ENCODE measurements at regions not wholly inside any gene's neighbourhood (a gene's known extent, or its start where the extent isn't known, plus 50 kb on each side); places are given as distances from the start of the nearest gene placed in this dataset.

GRCh38 chr6:134413241-134413643, 95.3 kb upstream of the SGK1 start:
- no peak overlapping the region for H3K4me2 ChIP-seq (ENCODE audit: insufficient read depth, low read length, poor library complexity, severe bottlenecking)

GRCh38 chr6:134410541-134410940, 92.6 kb upstream of the SGK1 start:
- H3K9me3 ChIP-seq (replicated peaks in 1 of 2; ENCODE audit: control insufficient read depth in 2 of 2, insufficient read depth in 1 of 2, low read depth in 1 of 2, low read length in 2 of 2) = peaks cover 0 to 2% of the 10 kb centered on the region in 2 donors
- whole genome bisulfite sequencing, 2 donors (ENCODE audit: extremely low coverage in 2 of 2, insufficient read length in 2 of 2, insufficient replicate concordance in 1 of 2) = no CpG with 5 or more reads among the region's 1 CpG
- DNase-seq (ENCODE audit: low spot score) = no peak

More at GRCh38 chr6:134413241-134413643, 95.3 kb upstream of the SGK1 start:
- Histone ChIP-seq H3K36me3 (replicated peaks in 1 of 2; ENCODE audit: control insufficient read depth in 2 of 2, insufficient read depth in 2 of 2, low read length in 2 of 2) (no peaks in the 10 kb centered on the region), H2BK12ac (ENCODE audit: low read length) (no peak overlapping the region), H3K9me3 (replicated peaks in 1 of 2; ENCODE audit: control insufficient read depth in 2 of 2, insufficient read depth in 1 of 2, low read depth in 1 of 2, low read length in 2 of 2) (peaks cover 0 to 2% of the 10 kb centered on the region in 2 donors), H3K18ac (ENCODE audit: low read length) (no peak overlapping the region), H3K79me1 (ENCODE audit: low read depth, low read length) (no peaks in the 10 kb centered on the region), H2AK5ac (ENCODE audit: low read depth, low read length) (no peak overlapping the region), H3K9ac (ENCODE audit: low read depth, low read length, poor library complexity) (no peak overlapping the region), H4K8ac (ENCODE audit: low read depth, low read length) (no peak overlapping the region), H3K27me3 (ENCODE audit: control insufficient read depth in 3 of 3, insufficient read depth in 3 of 3, low read depth in 1 of 3, low read length in 3 of 3) (no peaks in the 10 kb centered on the region), H3K4me3 (ENCODE audit: low read length in 2 of 2) (no peak overlapping the region), H2BK15ac (ENCODE audit: low read length) (no peak overlapping the region), H2BK5ac (ENCODE audit: low read length) (no peak overlapping the region), H4K91ac (ENCODE audit: low read depth, low read length, poor library complexity) (no peak overlapping the region), H3K4me1 (ENCODE audit: control insufficient read depth in 2 of 2, insufficient read depth in 1 of 2, low read depth in 1 of 2, low read length in 2 of 2) (peaks cover 0 to 4% of the 10 kb centered on the region in 2 donors), H3K23ac (ENCODE audit: low read depth, low read length, poor library complexity) (no peak overlapping the region), H2AFZ (ENCODE audit: low read length) (no peak overlapping the region), H3K14ac (ENCODE audit: low read length) (no peak overlapping the region), H2BK120ac (ENCODE audit: low read depth, low read length) (no peak overlapping the region), H3K27ac (replicated peaks; ENCODE audit: low read length) (no peak overlapping the region), H3K4ac (ENCODE audit: low read length) (no peak overlapping the region)
- DNase-seq (ENCODE audit: low spot score) = no peak
- WGBS, 2 donors (ENCODE audit: extremely low coverage in 2 of 2, insufficient read length in 2 of 2, insufficient replicate concordance in 1 of 2) = no CpG with 5 or more reads among the region's 1 CpG

GRCh38 chr6:134407791-134408190, 89.9 kb upstream of the SGK1 start:
- Histone ChIP-seq H3K79me1 (ENCODE audit: low read depth, low read length) (no peaks in the 10 kb centered on the region), H3K4ac (ENCODE audit: low read length) (no peak overlapping the region), H3K36me3 (replicated peaks in 1 of 2; ENCODE audit: control insufficient read depth in 2 of 2, insufficient read depth in 2 of 2, low read length in 2 of 2) (no peaks in the 10 kb centered on the region), H3K27me3 (ENCODE audit: control insufficient read depth in 3 of 3, insufficient read depth in 3 of 3, low read depth in 1 of 3, low read length in 3 of 3) (no peaks in the 10 kb centered on the region), H2BK120ac (ENCODE audit: low read depth, low read length) (no peak overlapping the region), H3K9me3 (replicated peaks in 1 of 2; ENCODE audit: control insufficient read depth in 2 of 2, insufficient read depth in 1 of 2, low read depth in 1 of 2, low read length in 2 of 2) (peaks cover 0 to 2% of the 10 kb centered on the region in 2 donors), H3K23ac (ENCODE audit: low read depth, low read length, poor library complexity) (no peak overlapping the region), H3K4me3 (ENCODE audit: low read length in 2 of 2) (no peak overlapping the region), H2BK15ac (ENCODE audit: low read length) (no peak overlapping the region), H3K14ac (ENCODE audit: low read length) (no peak overlapping the region), H3K27ac (replicated peaks; ENCODE audit: low read length) (no peak overlapping the region), H2BK5ac (ENCODE audit: low read length) (no peak overlapping the region), H3K9ac (ENCODE audit: low read depth, low read length, poor library complexity) (no peak overlapping the region), H2BK12ac (ENCODE audit: low read length) (no peak overlapping the region), H2AK5ac (ENCODE audit: low read depth, low read length) (no peak overlapping the region), H3K4me2 (ENCODE audit: insufficient read depth, low read length, poor library complexity, severe bottlenecking) (no peak overlapping the region), H3K18ac (ENCODE audit: low read length) (no peak overlapping the region), H3K4me1 (ENCODE audit: control insufficient read depth in 2 of 2, insufficient read depth in 1 of 2, low read depth in 1 of 2, low read length in 2 of 2) (peaks cover 0 to 2% of the 10 kb centered on the region in 2 donors), H4K8ac (ENCODE audit: low read depth, low read length) (no peak overlapping the region), H2AFZ (ENCODE audit: low read length) (no peak overlapping the region), H4K91ac (ENCODE audit: low read depth, low read length, poor library complexity) (no peak overlapping the region)
- WGBS, 2 donors (ENCODE audit: extremely low coverage in 2 of 2, insufficient read length in 2 of 2, insufficient replicate concordance in 1 of 2) = no CpG with 5 or more reads among the region's 2 CpGs
- DNase-seq (ENCODE audit: low spot score) = no peak

More at GRCh38 chr6:134410541-134410940, 92.6 kb upstream of the SGK1 start:
- Histone ChIP-seq H3K4me2 (ENCODE audit: insufficient read depth, low read length, poor library complexity, severe bottlenecking) (no peak overlapping the region), H2AK5ac (ENCODE audit: low read depth, low read length) (no peak overlapping the region), H3K18ac (ENCODE audit: low read length) (no peak overlapping the region), H2AFZ (ENCODE audit: low read length) (no peak overlapping the region), H4K8ac (ENCODE audit: low read depth, low read length) (no peak overlapping the region), H3K23ac (ENCODE audit: low read depth, low read length, poor library complexity) (no peak overlapping the region), H2BK15ac (ENCODE audit: low read length) (no peak overlapping the region), H3K9ac (ENCODE audit: low read depth, low read length, poor library complexity) (no peak overlapping the region), H2BK5ac (ENCODE audit: low read length) (no peak overlapping the region), H3K27ac (replicated peaks; ENCODE audit: low read length) (no peak overlapping the region), H3K14ac (ENCODE audit: low read length) (no peak overlapping the region), H3K79me1 (ENCODE audit: low read depth, low read length) (no peaks in the 10 kb centered on the region), H3K4me3 (ENCODE audit: low read length in 2 of 2) (no peak overlapping the region), H3K27me3 (ENCODE audit: control insufficient read depth in 3 of 3, insufficient read depth in 3 of 3, low read depth in 1 of 3, low read length in 3 of 3) (no peaks in the 10 kb centered on the region), H3K4me1 (ENCODE audit: control insufficient read depth in 2 of 2, insufficient read depth in 1 of 2, low read depth in 1 of 2, low read length in 2 of 2) (peaks cover 0 to 2% of the 10 kb centered on the region in 2 donors), H2BK12ac (ENCODE audit: low read length) (no peak overlapping the region), H2BK120ac (ENCODE audit: low read depth, low read length) (no peak overlapping the region), H4K91ac (ENCODE audit: low read depth, low read length, poor library complexity) (no peak overlapping the region), H3K4ac (ENCODE audit: low read length) (no peak overlapping the region), H3K36me3 (replicated peaks in 1 of 2; ENCODE audit: control insufficient read depth in 2 of 2, insufficient read depth in 2 of 2, low read length in 2 of 2) (no peaks in the 10 kb centered on the region)

GRCh38 chr6:134406311-134406710, 88.4 kb upstream of the SGK1 start:
- Histone ChIP-seq H4K91ac (ENCODE audit: low read depth, low read length, poor library complexity) (no peak overlapping the region), H3K27me3 (ENCODE audit: control insufficient read depth in 3 of 3, insufficient read depth in 3 of 3, low read depth in 1 of 3, low read length in 3 of 3) (no peaks in the 10 kb centered on the region), H3K4ac (ENCODE audit: low read length) (no peak overlapping the region), H3K9ac (ENCODE audit: low read depth, low read length, poor library complexity) (no peak overlapping the region), H2BK12ac (ENCODE audit: low read length) (no peak overlapping the region), H2AFZ (ENCODE audit: low read length) (no peak overlapping the region), H2BK15ac (ENCODE audit: low read length) (no peak overlapping the region), H3K18ac (ENCODE audit: low read length) (no peak overlapping the region), H4K8ac (ENCODE audit: low read depth, low read length) (no peak overlapping the region), H3K9me3 (replicated peaks in 1 of 2; ENCODE audit: control insufficient read depth in 2 of 2, insufficient read depth in 1 of 2, low read depth in 1 of 2, low read length in 2 of 2) (peaks cover 0 to 2% of the 10 kb centered on the region in 2 donors), H3K4me3 (ENCODE audit: low read length in 2 of 2) (no peak overlapping the region), H3K14ac (ENCODE audit: low read length) (no peak overlapping the region), H3K79me1 (ENCODE audit: low read depth, low read length) (no peaks in the 10 kb centered on the region), H3K36me3 (replicated peaks in 1 of 2; ENCODE audit: control insufficient read depth in 2 of 2, insufficient read depth in 2 of 2, low read length in 2 of 2) (no peaks in the 10 kb centered on the region), H2AK5ac (ENCODE audit: low read depth, low read length) (no peak overlapping the region), H3K27ac (replicated peaks; ENCODE audit: low read length) (no peak overlapping the region), H3K4me2 (ENCODE audit: insufficient read depth, low read length, poor library complexity, severe bottlenecking) (no peak overlapping the region), H3K4me1 (ENCODE audit: control insufficient read depth in 2 of 2, insufficient read depth in 1 of 2, low read depth in 1 of 2, low read length in 2 of 2) (peaks cover 0 to 2% of the 10 kb centered on the region in 2 donors), H2BK5ac (ENCODE audit: low read length) (no peak overlapping the region), H3K23ac (ENCODE audit: low read depth, low read length, poor library complexity) (no peak overlapping the region), H2BK120ac (ENCODE audit: low read depth, low read length) (no peak overlapping the region)
- DNase-seq (ENCODE audit: low spot score) = no peak
- no CpG with 5 or more reads among the region's 7 CpGs for WGBS, 2 donors (ENCODE audit: extremely low coverage in 2 of 2, insufficient read length in 2 of 2, insufficient replicate concordance in 1 of 2)

Measured in neuronal stem cell (in vitro differentiated cells).